Mammary epithelial cell (primary cell): ENCODE measurements at regions not wholly inside any gene's neighbourhood (a gene's known extent, or its start where the extent isn't known, plus 50 kb on each side); places are given as distances from the start of the nearest gene placed in this dataset.
A peak's percentile ranks its signal among the peaks of the same experiment; 100 is the strongest.

Experiments
- EZH2 ChIP-seq: IDR thresholded peaks from 2 replicates; pipeline ENCODE4 v1.6.1; 2012; ENCODE audit warnings: low read length, inconsistent platforms, borderline replicate concordance
- TF ChIP-seq, protein P1 (sequence below), 2 donors: IDR thresholded peaks in 1 of 2; conservative IDR thresholded peaks in 1 of 2; 2 replicates each; pipeline ENCODE4 v1.5.1; 2011 to 2012; ENCODE audit warnings: inconsistent platforms in 2 of 2, low read length in 2 of 2, mild to moderate bottlenecking in 2 of 2, control low read depth in 1 of 2, low read depth in 1 of 2; ENCODE audit not compliant: insufficient read depth in 1 of 2; ENCODE audit errors: extremely low read depth in 1 of 2

DNA sequence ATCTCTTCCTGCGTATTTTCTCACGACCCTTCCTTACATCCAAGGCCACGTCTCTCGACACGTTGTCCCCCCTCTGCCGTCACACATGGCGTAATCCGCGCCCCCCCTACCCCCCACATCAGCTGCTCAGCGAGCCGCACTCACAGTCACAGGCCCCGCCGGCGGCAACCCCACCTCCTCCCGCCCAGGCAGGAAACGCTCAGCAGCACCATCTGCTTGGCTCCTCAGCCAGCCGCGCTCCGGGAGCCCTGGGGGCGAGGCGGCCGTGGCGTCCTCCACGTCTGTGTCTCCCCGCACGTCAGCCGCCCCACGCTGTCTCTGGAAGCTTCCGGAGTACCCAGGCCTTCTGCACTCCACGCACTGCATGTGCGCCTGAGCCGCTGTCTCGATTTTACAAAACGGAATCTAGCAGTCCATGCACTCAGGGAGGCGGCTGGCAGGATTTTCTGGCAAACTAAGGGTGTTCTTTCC is 64.6 kb downstream of the SIK1 start:
- no peak for TF ChIP-seq EZH2
- TF ChIP-seq, protein P1, sequence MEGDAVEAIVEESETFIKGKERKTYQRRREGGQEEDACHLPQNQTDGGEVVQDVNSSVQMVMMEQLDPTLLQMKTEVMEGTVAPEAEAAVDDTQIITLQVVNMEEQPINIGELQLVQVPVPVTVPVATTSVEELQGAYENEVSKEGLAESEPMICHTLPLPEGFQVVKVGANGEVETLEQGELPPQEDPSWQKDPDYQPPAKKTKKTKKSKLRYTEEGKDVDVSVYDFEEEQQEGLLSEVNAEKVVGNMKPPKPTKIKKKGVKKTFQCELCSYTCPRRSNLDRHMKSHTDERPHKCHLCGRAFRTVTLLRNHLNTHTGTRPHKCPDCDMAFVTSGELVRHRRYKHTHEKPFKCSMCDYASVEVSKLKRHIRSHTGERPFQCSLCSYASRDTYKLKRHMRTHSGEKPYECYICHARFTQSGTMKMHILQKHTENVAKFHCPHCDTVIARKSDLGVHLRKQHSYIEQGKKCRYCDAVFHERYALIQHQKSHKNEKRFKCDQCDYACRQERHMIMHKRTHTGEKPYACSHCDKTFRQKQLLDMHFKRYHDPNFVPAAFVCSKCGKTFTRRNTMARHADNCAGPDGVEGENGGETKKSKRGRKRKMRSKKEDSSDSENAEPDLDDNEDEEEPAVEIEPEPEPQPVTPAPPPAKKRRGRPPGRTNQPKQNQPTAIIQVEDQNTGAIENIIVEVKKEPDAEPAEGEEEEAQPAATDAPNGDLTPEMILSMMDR (conservative IDR thresholded peaks at IDR 0.05 in 1 of 2, IDR thresholded peaks at IDR 0.05 in 1 of 2; ENCODE audit: extremely low read depth in 1 of 2, insufficient read depth in 1 of 2, low read depth in 1 of 2, low read length in 2 of 2): peak in 1 of 2 donors; percentile 11
